Cardiac fibroblast (primary cell): ENCODE measurements at regions not wholly inside any gene's neighbourhood (a gene's known extent, or its start where the extent isn't known, plus 50 kb on each side); places are given as distances from the start of the nearest gene placed in this dataset.

ENCODE experiments used
- DNase-seq, 2 donors: peaks; one replicate each; pipeline versions ENCODE4 v3.0.0 to v3.0.0-alpha.2; 2010; ENCODE audit warnings: low read depth in 2 of 2
- H3K4me3 ChIP-seq, 2 donors: replicated peaks in 1 of 2; 1 replicate in 1 of 2; 2 replicates in 1 of 2; pipeline ENCODE4 v1.5.1; 2011; ENCODE audit warnings: low read depth in 2 of 2, low read length in 2 of 2, mild to moderate bottlenecking in 2 of 2, moderate library complexity in 1 of 2
- TF ChIP-seq, protein P1 (sequence below): IDR thresholded peaks from one replicate; pipeline ENCODE4 v1.5.1; 2011; ENCODE audit warnings: low read depth, mild to moderate bottlenecking, low read length, inconsistent platforms

- no peak for DNase-seq
- TF ChIP-seq, protein P1, sequence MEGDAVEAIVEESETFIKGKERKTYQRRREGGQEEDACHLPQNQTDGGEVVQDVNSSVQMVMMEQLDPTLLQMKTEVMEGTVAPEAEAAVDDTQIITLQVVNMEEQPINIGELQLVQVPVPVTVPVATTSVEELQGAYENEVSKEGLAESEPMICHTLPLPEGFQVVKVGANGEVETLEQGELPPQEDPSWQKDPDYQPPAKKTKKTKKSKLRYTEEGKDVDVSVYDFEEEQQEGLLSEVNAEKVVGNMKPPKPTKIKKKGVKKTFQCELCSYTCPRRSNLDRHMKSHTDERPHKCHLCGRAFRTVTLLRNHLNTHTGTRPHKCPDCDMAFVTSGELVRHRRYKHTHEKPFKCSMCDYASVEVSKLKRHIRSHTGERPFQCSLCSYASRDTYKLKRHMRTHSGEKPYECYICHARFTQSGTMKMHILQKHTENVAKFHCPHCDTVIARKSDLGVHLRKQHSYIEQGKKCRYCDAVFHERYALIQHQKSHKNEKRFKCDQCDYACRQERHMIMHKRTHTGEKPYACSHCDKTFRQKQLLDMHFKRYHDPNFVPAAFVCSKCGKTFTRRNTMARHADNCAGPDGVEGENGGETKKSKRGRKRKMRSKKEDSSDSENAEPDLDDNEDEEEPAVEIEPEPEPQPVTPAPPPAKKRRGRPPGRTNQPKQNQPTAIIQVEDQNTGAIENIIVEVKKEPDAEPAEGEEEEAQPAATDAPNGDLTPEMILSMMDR = no peak
Observed at GRCh38 chr2:196468394-196468793, 171.1 kb upstream of the CCDC150 start.

GRCh38 chr2:196473617-196474016 is 165.9 kb upstream of the CCDC150 start:
- TF ChIP-seq, protein P1 = no peak
- H3K4me3 ChIP-seq = no peak overlapping the region
- no peak for DNase-seq

More at GRCh38 chr2:196468394-196468793, 171.1 kb upstream of the CCDC150 start:
- no peak overlapping the region for H3K4me3 ChIP-seq

GRCh38 chr2:196475611-196476010 is 163.9 kb upstream of the CCDC150 start:
- DNase-seq = no peak
- H3K4me3 ChIP-seq = no peak overlapping the region
- TF ChIP-seq, protein P1 = no peak

DNA sequence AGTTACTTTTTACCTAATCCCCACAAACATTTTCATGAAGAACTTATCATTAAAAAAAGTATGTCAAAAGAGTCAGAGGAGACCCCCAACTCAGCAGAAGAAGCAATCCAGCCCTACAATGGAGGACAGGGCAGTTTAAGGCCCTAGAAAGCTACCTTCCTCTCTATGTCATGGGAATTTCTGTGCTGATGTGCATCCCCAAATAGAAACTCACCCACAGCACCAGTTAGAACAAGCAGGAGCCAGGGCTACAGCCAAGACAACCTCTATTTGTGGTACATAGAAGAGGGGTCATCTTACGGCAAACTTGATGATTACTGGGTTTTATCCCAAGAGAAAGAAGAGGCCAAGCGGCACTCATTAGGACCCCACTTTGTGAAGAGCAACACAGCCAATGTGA is 160.9 kb upstream of the CCDC150 start:
- TF ChIP-seq, protein P1 = no peak
- no peak for DNase-seq
- no peak overlapping the region for H3K4me3 ChIP-seq

- no peak overlapping the region for H3K4me3 ChIP-seq
- TF ChIP-seq, protein P1 = no peak
- DNase-seq = peak; percentile 61 to 86
Observed at GRCh38 chr2:196479350-196479749, 160.2 kb upstream of the CCDC150 start.

DNA sequence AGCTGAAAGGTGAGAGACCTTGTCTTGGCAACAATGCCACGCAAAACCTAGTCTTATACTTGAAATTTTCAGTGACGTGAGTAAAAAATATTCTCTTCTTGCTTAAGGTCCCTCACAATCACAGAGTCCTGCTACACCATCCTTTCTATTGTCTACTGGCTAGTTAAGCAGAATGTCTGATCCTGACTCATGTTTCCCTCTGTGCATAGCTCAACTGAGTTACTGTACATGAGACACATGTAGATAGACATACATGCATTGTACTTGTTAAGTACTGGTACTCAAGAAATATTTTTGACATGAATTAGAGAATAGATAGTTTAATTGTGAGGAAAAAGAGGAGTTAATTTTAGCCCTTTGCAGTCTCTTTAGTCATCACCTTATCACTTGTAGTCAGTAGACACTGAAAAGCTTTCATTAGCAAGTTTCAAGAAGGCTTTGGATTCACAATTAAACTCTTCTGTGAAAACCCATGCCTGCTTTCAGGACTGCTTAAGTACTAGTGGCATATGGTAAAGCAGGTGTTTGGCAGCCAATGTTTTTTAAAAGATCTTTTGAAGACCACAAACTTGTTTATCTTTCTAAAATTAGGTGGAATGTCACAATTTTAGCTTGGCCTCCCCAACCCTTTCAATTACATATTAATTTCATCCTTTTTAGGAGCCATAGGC is 158.7 kb upstream of the CCDC150 start:
- peak in 1 of 2 donors; percentile 63 for DNase-seq
- no peak overlapping the region for H3K4me3 ChIP-seq
- TF ChIP-seq, protein P1 = no peak

GRCh38 chr2:196481324-196481697 is 158.2 kb upstream of the CCDC150 start:
- TF ChIP-seq, protein P1 = no peak
- DNase-seq = peak; percentile 56 to 92
- H3K4me3 ChIP-seq = no peak overlapping the region
